GM21825 (cell line): ENCODE measurements at regions not wholly inside any gene's neighbourhood (a gene's known extent, or its start where the extent isn't known, plus 50 kb on each side); places are given as distances from the start of the nearest gene placed in this dataset.
A peak's percentile ranks its signal among the peaks of the same experiment; 100 is the strongest.

ENCODE experiments used
- ATAC-seq: cut with Tn5 transposase; IDR thresholded peaks from one replicate; pipeline ENCODE4 v1.9.1; 2021; ENCODE audit warnings: mild to moderate bottlenecking, moderate library complexity; ENCODE audit not compliant: unreplicated experiment

DNA sequence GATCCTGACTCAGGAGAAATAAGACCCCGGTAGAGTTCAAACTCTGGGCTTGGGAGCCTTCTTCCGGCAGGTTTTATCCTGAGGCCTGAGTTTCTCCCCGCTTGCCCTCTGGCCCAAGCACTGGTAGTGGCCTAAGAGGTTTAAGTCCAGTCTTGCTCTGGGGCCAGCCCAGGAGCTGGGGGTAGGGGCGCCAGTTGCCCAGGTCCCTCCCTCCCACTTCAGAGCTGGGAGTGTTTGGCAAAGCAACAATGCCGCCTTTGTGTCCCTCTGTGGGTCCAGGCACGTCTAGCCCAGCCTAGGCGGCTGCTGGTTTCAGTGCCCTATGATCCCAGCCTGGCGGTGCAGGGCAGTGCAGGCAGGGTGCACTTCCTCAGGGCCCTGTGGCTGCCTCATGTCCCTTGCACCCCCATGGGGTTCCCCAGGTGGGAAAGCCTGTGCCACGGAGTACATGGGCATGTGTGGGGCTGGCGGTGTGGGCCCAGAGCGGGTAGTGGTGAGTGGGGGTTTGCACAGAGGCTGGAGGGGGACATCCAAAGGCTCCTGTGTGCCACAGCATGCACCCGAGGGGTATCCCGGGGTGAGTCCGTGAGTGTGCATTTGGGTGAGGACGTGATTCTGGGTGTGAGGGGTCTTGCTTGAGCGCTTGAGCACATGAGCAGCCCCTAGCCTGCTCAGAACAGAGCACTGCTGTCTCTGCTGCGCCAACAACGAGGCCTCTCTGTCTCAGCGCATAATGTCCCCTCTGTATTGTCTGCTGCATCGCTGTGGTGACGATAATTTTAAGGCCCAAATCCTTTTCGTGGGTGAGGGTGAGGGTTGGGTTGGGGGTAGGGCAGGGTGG is 61.7 kb upstream of the PSD2 start:
- ATAC-seq, result no peak

DNA sequence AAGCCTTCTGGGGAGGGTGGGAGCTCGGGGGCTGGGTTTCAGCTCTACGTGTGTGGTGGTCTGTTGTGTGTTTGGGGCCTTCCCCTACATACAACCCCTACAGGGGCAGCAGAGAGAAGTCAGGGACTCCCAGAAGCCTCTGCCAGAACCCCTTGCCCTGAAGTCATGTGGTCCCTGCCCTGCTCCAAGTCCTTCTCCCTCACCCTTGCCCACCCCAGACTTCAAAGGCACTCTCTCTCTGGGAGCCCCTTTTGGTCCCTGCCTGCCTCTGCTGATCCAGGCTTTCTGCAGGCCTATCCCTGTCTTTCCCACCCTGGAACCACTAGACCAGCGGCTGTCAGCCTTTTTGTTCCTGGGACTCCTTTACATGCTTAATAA is 61.1 kb upstream of the PSD2 start:
- ATAC-seq, result no peak

DNA sequence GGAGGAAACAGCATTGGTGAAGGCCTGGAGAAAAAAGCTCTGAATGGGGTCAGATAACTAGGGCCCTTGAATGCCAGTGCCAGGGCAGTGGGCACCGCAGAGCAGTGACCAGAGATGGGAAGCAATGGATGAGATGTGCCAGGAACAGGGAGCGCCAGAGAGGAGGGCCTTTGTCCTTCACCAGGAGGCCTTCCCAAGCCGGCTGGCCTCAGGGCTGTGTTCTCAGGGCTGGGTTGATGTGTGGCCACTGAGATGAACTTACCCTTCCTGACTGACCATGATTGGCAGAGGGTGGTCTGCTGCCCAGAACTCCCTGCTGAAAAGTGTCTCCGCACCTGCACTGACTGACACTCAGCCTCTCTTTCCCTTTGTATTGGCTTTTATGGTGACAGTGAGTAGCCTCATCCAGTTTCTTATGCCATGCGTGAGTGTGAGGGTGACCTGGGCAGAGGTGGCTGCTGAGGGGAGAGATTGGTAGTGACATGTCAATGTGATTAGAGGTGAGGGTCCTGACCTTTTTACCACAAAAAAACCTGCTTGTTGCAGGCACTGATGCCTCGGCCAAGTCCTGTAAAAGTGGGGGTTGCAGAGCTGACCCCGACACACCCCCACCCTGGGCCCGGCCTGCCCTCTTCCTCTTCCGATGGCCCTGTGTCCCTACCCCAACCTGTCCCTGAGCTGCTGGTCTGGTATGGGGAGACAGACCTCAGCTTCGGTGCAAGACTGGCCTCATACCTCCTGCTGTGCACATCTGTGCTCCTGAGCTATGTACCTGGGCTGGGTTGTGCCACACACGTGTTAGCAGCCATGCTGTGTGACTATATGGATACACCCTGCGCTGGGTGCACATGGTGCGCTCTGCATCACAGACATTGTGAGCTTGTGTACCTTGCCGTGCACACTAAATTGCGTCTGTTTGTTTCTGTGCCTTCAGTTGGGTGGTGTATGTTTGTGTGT is 57.1 kb upstream of the PSD2 start:
- no peak for ATAC-seq

DNA sequence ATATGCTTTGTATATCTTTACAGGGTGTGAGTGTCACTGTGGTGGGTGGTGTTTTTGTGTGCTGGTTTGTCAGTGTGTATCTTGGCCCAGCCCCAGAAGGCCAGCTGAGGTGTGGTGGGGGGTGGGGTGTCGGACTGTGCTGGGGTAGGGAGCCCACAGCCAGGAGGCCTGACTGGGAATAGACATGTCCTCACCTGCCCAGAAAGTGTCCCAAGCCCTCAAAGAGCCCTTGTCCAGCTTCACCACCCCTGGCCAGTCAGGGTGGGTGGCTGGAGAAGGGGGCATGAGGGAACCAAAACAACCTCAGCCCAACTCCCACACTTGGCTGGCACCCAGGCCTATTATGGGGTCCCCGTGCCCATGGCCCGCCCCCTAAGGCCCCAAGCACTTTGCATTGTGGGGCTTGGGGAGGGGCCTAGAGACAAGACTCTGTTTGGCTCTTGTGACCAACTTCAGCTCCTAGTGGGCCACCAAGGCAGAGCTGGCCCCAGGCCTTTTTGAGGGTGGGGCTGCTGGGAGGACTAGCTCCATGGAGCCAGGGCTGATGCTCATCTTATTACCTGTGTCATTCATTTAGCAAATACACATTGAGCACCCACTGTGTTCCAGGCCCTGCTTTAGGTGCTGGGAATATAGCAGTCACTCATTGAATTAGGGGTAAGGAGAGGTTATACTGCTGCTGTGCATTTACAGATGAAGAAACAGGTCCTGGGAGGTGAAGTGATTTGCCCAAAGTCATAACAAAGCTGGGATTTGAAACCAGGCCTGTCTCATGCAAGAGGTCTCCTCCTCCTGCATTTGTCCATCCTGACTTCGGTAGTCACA is 56.2 kb upstream of the PSD2 start:
- ATAC-seq, result no peak

- ATAC-seq, result no peak
Measured at GRCh38 chr5:139740138-139740991, 55.2 kb upstream of the PSD2 start.

- ATAC-seq, result no peak
Measured at GRCh38 chr5:139740992-139741672, 54.5 kb upstream of the PSD2 start.

DNA sequence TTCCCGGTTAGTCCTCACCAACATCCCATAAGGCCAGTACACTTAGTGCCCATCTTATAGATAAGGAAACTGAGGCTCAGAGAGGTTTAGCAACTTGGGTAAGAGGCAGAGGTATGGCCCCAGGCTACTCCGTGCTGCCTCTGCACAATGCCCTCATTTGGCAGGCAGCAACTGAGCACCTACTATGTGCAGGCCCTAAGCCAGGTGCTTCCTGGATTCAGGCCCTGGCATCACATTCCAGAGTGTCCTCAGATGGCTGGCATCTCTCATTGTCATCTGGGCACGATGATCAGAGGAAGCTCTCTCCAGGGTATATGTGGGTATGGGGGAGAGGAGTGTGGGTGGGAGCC is 53.8 kb upstream of the PSD2 start:
- ATAC-seq, result no peak

GRCh38 chr5:139742173-139742903 is 53.3 kb upstream of the PSD2 start:
- ATAC-seq, result no peak

DNA sequence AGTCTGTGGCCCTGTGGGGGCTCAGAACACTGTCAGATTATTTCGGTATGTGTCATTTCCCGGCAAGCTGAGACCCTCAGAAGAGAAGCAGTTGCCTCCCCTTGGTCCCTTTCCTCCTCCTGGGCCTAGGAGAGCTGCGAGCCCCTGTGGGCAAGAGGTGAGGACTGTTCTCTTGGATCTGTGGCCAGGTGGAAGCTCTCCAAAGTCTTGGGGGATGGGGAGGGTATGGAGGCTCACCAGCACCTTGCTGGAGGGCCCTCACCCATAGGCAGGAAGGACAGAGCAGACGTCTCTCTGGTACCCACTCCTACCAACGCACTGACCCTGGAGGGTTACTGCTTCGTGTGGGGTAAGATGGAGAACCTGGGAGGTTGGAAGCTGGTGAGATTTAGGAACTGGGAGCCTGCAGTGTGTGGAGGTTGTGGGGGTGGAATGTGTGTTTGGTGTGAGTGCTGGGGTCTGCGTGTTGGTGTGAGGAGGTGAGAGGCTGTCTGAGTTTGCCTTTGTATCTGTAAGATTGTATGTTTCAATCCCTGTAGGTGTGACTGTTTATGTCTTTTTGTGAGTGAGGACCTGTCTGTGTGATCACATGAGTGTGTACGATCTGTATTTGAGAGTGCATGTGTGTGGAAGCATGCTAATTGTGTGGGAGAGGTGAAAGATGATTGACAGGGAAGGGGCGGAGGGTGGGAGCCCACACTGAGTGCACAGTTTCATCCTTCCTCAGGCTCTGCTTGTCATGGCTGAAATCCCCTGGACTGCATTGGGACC is 52.4 kb upstream of the PSD2 start:
- ATAC-seq, result no peak

- ATAC-seq, result no peak
Measured at GRCh38 chr5:139743804-139744203, 51.8 kb upstream of the PSD2 start.

DNA sequence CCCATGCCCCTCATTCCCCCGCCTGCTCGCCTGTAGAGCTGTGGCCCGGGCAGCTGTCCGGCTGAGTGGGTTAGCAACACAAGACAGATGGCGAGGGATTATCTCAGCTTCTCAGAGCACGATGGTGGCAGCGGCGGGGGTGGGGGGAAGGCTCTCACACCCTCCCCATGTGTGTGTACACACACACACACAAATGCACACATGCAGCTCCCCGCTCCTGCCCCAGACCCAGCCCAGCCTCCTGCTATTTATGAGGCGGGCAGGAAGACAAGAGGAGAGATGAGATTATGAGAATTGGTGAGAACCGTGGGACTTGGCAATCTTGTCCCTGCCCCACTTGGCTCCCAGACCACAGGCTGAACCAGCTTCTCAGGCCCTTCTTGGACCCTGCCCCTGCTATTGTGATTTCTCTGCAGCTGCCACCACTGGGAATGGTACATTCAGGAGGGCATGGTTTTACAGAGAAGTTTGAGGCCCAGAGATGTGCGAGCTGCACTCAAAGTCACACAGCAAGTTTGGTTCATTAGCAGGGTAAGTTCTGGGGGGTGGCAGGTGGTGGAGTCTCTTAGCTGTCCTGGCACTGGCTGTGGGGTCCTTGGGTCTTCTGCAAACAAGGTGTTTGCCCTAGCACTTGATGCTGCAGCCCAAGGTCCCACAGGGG is 51.0 kb upstream of the PSD2 start:
- ATAC-seq, result no peak

DNA sequence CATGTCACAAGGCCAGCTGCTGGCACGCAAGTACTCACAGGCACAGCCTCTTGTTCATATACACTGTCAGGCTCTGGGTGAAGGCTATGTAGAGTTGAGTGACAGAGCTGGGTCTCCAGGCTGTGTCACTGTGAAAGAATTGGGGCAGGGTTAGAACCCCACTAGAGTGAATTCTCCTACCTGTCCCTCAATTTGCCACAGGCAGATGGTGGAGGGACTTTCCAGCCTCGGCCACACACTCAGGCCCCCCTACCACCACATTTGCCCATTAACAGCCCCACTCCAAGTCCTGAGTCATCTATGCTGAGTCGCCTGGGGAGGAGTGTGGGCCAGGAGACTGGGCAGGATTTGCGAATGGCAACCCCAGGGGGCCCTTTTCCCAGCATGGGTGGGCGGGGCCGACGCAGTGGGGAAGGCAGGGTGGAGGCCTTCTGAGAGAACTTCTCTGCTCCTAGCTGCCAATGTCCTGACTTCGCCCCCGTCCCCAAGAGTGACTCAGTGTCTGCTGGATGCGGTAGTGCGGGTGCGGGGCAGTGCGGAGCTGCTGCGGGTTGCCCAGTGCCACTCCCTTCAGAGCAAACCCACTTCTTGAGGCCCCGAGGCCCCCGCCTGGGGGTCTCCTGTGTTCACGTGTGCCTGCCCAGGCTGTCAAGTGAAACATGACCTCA is 50.3 kb upstream of the PSD2 start:
- ATAC-seq, result no peak

- ATAC-seq, result peak; percentile 29
Measured at GRCh38 chr5:139745800-139746690, 49.6 kb upstream of the PSD2 start.
